HG03378 (cell line): ENCODE measurements at regions not wholly inside any gene's neighbourhood (a gene's known extent, or its start where the extent isn't known, plus 50 kb on each side); places are given as distances from the start of the nearest gene placed in this dataset.

Source experiments
- ATAC-seq: cut with Tn5 transposase; IDR thresholded peaks from one replicate; pipeline ENCODE4 v1.9.1; 2021; ENCODE audit warnings: mild to moderate bottlenecking, moderate library complexity; ENCODE audit not compliant: unreplicated experiment

- no peak for ATAC-seq
Observed at GRCh38 chr11:116454020-116454645, 318.7 kb downstream of the BUD13 start.

- no peak for ATAC-seq
Observed at GRCh38 chr11:116452461-116452860, 320.3 kb downstream of the BUD13 start.

GRCh38 chr11:116449522-116449921, 323.3 kb downstream of the BUD13 start:
- ATAC-seq: no peak

GRCh38 chr11:116446048-116446941, 326.5 kb downstream of the BUD13 start:
- ATAC-seq: no peak

GRCh38 chr11:116445108-116446047, 327.4 kb downstream of the BUD13 start:
- no peak for ATAC-seq

GRCh38 chr11:116442238-116442752, 330.5 kb downstream of the BUD13 start:
- no peak for ATAC-seq

- no peak for ATAC-seq
Observed at GRCh38 chr11:116439361-116439677, 333.5 kb downstream of the BUD13 start.

GRCh38 chr11:116438651-116439360, 334.0 kb downstream of the BUD13 start:
- no peak for ATAC-seq

GRCh38 chr11:116434986-116435385, 337.8 kb downstream of the BUD13 start:
- no peak for ATAC-seq

GRCh38 chr11:116432301-116432700, 340.5 kb downstream of the BUD13 start:
- no peak for ATAC-seq

GRCh38 chr11:116431842-116432241, 340.9 kb downstream of the BUD13 start:
- no peak for ATAC-seq

GRCh38 chr11:116428638-116428975, 344.2 kb downstream of the BUD13 start:
- ATAC-seq: no peak

GRCh38 chr11:116427903-116428637, 344.7 kb downstream of the BUD13 start:
- no peak for ATAC-seq

GRCh38 chr11:116427337-116427902, 345.4 kb downstream of the BUD13 start:
- ATAC-seq: no peak

GRCh38 chr11:116426761-116427160, 346.0 kb downstream of the BUD13 start:
- no peak for ATAC-seq

- no peak for ATAC-seq
Observed at GRCh38 chr11:116424615-116425261, 348.0 kb downstream of the BUD13 start.

GRCh38 chr11:116422956-116423600, 349.7 kb downstream of the BUD13 start:
- no peak for ATAC-seq

GRCh38 chr11:116422556-116422955, 350.2 kb downstream of the BUD13 start:
- ATAC-seq: no peak
